Erythroblast (primary cell): ENCODE measurements at regions not wholly inside any gene's neighbourhood (a gene's known extent, or its start where the extent isn't known, plus 50 kb on each side); places are given as distances from the start of the nearest gene placed in this dataset.
"Not testable (repeated sequence)": the region's sequence is repeated elsewhere in the genome, so short reads cannot be mapped to it uniquely, and the experiment has no call there.

Experiments used
- DNase-seq, 2 experiments: peaks; one replicate each; lab custom pipeline; 2025; lab: John Stamatoyannopoulos, UW
- GATA1 ChIP-seq: IDR thresholded peaks from 2 replicates; pipeline ENCODE4 v1.6.1; 2011; ENCODE audit warnings: low read depth, mild to moderate bottlenecking, control low read depth, low read length, moderate library complexity
- POLR2A ChIP-seq: IDR thresholded peaks from 2 replicates; pipeline ENCODE4 v1.6.1; 2011; ENCODE audit warnings: mild to moderate bottlenecking, low read length

DNA sequence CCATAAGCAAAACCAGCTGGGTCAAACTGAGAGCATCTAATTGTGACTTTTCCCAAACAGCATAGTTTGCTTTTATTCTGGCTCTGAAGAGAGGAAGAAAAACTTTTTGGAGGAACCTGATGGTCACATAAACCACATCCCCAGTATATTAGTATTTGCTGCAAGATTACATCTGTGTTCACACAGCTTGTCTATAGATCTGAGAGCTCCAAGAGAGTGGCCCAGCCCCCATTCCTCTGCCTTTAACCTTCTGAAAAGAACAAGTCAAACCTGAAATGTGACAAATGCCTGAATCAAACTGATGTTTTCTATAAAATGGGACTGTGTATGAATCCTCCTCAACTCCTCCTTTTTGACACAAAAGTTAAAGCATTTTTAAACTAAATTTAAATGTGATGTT, 435.2 kb downstream of the ZNF479 start:
- DNase-seq = not testable (repeated sequence)

DNA sequence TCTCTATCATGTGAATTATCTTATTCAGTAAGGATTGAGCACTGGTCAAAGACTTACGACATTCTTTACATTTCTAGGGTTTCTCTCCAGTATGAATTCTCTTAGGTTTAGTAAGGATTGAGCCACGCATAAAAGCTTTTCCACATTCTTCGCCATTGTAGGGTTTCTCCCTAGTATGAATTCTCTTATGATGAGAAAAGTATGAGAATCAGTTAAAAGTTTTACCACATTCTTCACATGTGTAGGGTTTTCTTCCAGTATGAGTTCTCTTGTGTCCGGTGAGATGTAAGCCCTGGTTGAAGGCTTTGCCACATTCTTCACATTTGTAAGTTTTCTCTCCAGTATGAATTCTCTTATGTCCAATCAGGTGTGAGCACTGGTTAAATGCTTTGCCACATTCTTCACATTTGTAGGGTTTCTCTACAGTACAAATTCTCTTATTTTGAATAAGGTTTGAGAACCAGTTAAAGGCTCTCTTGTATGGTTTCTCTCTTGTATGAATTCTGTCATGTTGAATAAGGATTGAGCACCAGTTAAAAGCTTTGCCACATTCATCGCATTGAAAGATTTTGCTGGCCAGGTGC, 445.9 kb downstream of the ZNF479 start:
- TF ChIP-seq POLR2A = no peak
- no peak for TF ChIP-seq GATA1
- peak in 1 of 2 experiments; percentile 0 for DNase-seq

DNA sequence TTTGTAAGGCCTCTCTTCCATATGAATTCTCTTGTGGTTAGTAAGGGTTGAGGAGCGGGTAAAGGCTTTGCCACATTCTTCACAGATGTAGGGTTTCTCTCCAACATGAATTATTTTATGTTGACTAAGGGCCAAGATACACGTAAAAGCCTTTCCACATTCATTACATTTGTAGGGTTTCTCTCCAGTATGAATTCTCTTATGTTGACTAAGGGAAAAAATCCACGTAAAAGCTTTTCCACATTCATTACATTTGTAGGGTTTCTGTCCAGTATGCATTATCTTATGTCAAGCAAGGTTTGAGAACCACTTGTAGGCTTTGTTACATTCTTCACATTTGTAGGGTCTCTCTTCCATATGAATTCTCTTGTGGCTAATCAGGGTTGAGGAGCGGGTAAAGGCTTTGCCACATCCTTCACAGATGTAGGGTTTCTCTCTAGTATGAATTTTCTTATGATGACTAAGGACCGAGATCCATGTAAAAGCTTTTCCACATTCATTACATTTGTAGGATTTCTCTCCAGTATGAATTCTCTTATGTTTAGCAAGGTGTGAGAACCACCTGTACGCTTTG, 493.0 kb downstream of the ZNF479 start:
- no peak for DNase-seq
- TF ChIP-seq POLR2A = no peak
- TF ChIP-seq GATA1 = no peak

DNA sequence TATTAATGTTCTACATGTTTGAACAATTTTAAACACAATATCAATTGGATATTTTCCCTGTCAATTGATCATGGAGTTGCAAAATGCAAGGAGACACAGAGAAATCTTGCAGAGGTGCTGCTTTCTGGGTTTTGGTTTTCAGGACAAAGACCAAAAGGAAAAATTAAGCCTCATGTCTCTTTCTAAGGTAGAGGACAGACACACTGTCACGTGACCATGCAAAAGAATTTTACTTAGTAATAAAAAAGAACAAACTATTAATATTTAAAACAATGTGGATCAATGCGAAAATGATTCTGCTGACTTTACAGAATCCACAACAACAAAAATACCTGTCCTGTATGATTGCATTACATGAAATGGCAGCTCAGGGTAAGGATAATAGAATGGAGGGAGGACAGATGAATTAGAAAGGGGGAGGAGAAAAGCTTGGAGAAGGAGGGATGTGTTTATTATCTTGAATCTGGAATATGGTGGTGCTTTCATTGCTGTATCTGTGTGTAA, 493.7 kb upstream of the NUPR2 start:
- TF ChIP-seq POLR2A = no peak
- TF ChIP-seq GATA1 = no peak
- no peak for DNase-seq

DNA sequence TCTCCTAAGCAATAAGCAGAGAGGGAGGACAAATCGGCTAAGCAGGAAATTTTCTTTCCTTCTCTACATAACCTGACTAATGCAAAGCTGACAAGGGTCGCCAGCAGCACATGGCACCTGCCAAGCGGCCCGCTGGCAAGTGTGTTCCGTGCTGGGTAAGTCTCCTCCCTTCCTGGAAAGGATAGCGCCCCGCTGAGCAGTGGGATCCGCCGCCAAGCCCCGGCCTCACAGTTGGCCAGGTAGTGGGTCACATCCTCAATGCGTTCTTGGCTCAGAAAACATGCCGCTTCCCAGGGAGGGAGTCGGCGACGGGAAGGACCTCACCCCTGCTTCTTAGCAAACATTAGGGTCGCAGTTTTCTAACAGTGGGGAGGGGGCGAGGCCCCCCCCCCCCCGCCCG, 488.9 kb upstream of the NUPR2 start:
- no peak for DNase-seq
- TF ChIP-seq GATA1 = no peak
- no peak for TF ChIP-seq POLR2A

DNA sequence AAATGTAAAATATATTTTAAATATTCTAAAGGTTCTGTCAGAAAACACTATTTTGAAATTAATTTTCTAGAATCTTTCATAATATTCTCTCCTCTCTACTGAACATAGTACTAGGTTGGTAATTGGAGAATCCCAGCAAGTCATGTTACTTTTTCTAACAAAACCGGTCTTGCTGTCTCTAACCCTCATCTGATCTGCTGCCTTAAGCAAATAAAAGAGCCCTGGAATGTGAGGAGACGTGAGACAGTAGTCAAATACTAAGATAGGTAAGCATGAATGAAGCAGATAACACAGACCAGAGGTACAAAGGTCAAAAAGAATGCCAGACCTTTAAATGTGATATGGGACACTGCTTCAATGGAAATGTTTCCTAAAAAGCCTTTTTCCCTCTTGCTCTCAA, 462.4 kb upstream of the NUPR2 start:
- DNase-seq = no peak
- no peak for TF ChIP-seq POLR2A
- TF ChIP-seq GATA1 = no peak

DNA sequence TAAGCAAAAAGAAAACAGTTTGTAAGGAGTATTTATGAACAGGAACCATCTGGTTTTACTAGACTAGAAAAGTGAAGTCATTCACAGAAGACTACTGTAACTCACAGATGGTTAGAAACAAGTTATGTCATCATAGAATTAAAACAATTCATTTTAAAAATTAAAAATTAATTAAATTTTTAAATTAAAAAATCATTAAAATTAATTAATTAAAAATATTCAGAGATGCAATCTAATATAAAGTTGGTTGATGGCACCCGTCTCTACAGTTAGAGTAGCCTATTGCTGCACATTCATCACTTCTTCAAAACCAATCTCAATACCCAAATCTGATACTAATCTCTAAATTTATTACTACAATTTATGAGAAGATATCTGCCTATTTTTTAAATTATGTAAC, 454.8 kb upstream of the NUPR2 start:
- DNase-seq = no peak
- TF ChIP-seq POLR2A (no peak), GATA1 (no peak)

DNA sequence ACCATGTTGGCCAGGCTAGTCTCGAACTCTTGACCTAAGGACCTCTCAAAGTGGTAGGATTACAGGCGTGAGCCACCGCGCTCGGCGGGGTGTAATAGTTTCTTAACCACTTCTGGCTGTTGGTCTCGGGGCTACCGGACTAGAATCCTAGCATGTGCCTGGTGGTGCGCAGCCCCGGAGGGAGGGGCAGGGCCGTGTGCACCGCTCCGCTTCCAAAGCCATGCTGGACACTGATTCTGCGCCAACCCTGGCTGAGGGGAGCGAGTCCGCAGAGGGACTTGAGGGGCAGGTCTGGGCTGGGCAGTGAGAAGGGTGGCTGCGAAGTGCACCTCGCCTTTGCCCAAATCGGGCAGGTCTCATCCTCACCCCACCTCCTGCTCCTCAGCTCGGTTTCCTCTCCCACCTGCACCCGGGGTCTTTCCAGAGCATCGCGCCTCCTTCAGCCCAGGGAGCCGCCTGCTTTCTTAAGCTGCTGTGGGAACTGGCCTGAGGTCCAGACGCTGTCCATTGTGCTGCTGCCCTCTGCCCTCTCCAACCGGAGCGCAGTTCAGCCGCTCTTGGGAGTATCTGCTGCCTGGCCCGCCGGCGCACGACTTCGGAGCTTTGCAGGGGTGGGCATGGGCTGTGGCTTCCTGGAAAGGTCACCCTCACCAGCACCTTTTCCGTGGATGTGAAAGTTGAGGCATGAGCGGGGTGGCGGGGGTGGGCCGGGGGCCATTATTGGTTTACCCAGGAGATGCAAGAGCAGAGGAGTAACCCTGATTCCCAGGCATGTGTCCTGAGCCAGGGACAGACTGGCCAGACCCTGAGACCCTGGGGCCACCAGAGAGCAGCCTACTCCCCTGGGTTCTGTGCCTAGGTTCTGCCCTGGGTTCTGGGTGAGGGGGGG, 422.6 kb upstream of the NUPR2 start:
- no peak for TF ChIP-seq POLR2A
- TF ChIP-seq GATA1 = no peak
- DNase-seq = no peak

DNA sequence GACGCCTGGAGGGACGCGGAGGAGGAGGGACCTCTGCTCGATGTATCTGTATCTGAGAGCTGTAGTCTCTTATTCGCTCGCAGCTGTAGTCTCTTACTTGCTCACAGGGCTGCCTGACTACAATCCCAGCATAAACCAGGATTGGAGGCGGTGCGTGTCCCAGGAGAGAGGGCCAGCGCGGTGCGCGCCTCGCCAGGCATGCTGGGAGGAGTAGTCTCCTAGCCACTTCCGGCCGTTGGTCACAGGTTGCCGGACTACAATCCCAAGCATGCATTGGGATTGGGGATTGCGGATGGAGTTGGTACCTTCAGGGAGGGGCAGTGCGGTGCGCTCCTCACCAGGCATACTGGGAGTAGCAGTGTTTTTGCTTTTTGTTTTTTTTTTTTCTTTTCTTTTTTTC, 421.7 kb upstream of the NUPR2 start:
- no peak for TF ChIP-seq POLR2A
- DNase-seq = no peak

DNA sequence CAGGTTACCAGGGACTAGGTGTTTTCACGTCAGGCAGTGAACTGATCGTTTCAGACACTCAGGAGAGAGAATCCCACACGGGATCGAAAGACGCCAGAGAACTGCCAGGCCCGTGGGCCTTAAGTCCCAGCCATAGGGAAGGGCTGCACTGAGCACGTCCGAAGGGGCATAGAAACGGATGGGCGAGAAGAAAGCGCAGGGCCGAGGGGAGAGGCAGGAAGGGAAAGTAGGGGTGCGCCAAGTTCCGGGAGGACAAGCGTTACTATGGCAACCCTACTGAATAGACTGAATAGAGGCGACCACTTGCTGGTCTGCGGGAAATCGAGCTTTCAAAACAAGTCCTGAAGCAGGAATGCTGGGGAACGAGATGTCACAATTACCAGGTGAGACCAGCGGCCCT, 421.3 kb upstream of the NUPR2 start:
- no peak for DNase-seq
- no peak for TF ChIP-seq POLR2A
- TF ChIP-seq GATA1 = no peak

DNA sequence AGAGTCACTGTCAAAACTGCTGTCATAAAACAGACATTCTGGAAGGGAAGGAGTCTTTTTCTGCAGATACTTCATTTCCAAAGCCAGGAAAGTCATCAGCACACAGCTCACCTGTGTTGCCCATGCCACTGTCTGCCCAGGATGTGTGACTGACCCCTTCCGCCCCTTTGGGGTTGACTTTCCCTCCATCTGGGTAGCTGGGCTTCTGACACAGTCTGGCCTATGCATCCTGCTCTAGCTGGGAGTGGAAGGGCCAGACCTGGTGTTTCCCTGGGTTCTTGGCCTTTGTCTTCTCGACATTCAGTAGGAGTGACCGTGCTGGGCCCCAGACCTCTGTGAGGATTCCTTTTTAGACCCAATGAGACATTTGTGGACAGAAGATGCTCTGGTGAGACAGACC, 378.9 kb upstream of the NUPR2 start:
- TF ChIP-seq POLR2A (no peak), GATA1 (no peak)
- no peak for DNase-seq

DNA sequence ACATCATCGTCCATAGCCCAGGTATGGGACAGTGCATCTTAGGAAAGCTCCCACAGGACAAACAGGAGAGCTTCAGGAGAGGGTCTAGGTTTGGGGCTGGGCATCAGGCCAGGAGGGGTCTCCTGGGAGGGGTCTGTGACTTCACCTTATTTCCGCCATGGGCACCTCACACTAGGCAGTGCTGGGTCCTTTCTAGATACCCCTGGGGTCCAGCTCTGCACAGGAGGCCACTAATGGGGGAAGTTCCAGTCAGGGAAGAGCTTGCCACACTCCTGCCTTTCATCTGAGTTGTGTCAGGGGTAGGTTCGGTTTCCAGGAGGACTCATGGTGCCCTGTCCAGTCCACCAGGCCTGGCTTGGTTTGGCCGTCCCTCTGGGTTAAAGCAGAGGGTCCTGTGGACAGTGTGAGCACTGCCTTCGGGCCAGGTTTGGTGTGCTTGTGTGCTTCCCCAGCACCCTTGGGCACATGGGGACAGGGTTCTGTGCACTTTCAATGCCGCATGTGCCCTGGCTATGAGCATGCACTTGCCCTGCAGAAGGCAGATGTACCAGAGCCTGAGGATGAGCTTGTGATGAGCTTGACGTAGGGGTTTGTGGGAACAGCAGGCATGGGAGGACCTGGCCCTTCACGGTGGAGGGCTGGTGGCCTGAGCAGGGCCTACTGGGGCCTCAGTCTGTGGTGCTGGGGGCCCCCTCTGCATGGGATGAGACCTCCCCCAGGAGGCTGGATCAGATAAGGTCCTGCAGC, 377.7 kb upstream of the NUPR2 start:
- no peak for TF ChIP-seq POLR2A
- no peak for TF ChIP-seq GATA1
- DNase-seq = no peak

DNA sequence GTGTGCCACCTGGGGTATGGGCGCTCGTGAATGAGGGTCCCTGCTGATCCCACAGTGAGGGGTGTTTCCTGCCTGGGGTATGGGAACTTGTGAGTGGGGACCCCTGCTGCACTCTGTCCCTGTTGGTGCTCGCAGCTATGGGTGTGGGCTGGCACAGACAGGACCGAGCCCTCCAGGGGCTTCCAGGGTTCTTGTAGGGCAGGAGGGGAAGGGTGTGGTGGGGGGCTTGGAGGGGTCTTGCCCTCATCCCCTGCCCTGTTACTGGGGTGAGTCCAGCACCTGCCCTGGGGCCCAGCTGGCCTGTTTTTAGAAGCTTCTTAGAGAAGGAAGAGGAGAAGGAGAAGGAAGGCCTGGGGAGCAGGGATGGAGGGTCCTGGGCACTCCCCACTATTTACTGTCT, 377.0 kb upstream of the NUPR2 start:
- TF ChIP-seq GATA1 (no peak), POLR2A (no peak)
- no peak for DNase-seq
